ENCODE measurements at regions not wholly inside any gene's neighbourhood (a gene's known extent, or its start where the extent isn't known, plus 50 kb on each side); places are given as distances from the start of the nearest gene placed in this dataset.

DNA sequence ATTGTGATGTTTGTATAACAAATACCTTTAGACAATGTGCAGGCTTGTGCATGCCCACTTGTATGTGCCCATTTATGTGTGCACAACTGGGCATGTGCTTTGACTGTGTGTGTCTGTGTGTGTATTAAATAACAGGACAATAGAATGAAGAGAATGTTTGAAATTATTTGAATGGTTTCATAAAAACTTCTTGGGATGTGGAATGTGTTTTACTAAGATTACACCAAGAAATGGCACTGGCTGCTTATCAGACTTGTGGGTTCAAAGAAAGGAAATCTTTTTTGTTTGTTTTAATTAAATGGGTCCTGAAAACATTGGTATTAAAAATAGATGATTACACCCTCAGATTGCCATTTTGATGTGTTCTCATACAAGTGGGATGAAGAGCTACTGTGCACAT lies 191.6 kb upstream of the CCN2 start:
- H3K9me3 ChIP-seq (ENCODE audit: control insufficient read depth in 1 of 2, insufficient read depth in 1 of 2, low read length in 2 of 2) = no peaks in the 10 kb centered on the region
- no peak overlapping the region for H3K27ac ChIP-seq (ENCODE audit: low read depth in 1 of 2, low read length in 2 of 2)
- H3K27me3 ChIP-seq (ENCODE audit: control insufficient read depth in 1 of 2, insufficient read depth in 2 of 2, low read length in 2 of 2) = no peaks in the 10 kb centered on the region
- DNase-seq (no peak), ATAC-seq (ENCODE audit: poor library complexity) (no peak)
- POLR2A ChIA-PET = no interaction called here
- no peaks in the 10 kb centered on the region for H3K4me1 ChIP-seq (ENCODE audit: insufficient read depth, low read length)
- no peak overlapping the region for H3K4me3 ChIP-seq (ENCODE audit: low read length)
- CTCF ChIA-PET = interaction anchor here (0.9 kb wide), 1 partner anchor 12 kb away, joined by 3 read pairs; no protein-coding TSS in a partner anchor
- no peak overlapping the region for H3K4me3 Mint-ChIP-seq
- no peaks in the 10 kb centered on the region for H3K4me1 Mint-ChIP-seq (ENCODE audit: low read depth)
- H3K27ac Mint-ChIP-seq = no peak overlapping the region
- H3K36me3 Mint-ChIP-seq (ENCODE audit: low read depth) = no peaks in the 10 kb centered on the region
- TF ChIP-seq, protein P1, sequence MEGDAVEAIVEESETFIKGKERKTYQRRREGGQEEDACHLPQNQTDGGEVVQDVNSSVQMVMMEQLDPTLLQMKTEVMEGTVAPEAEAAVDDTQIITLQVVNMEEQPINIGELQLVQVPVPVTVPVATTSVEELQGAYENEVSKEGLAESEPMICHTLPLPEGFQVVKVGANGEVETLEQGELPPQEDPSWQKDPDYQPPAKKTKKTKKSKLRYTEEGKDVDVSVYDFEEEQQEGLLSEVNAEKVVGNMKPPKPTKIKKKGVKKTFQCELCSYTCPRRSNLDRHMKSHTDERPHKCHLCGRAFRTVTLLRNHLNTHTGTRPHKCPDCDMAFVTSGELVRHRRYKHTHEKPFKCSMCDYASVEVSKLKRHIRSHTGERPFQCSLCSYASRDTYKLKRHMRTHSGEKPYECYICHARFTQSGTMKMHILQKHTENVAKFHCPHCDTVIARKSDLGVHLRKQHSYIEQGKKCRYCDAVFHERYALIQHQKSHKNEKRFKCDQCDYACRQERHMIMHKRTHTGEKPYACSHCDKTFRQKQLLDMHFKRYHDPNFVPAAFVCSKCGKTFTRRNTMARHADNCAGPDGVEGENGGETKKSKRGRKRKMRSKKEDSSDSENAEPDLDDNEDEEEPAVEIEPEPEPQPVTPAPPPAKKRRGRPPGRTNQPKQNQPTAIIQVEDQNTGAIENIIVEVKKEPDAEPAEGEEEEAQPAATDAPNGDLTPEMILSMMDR (IDR thresholded peaks at IDR 0.05) = no peak
- intact Hi-C loops (cut with DNase I, micrococcal nuclease) = no loop called here
- no peaks in the 10 kb centered on the region for H3K36me3 ChIP-seq (ENCODE audit: insufficient read depth, low read length)
- H3K9me3 Mint-ChIP-seq = no peaks in the 10 kb centered on the region
- no peaks in the 10 kb centered on the region for H3K27me3 Mint-ChIP-seq

DNA sequence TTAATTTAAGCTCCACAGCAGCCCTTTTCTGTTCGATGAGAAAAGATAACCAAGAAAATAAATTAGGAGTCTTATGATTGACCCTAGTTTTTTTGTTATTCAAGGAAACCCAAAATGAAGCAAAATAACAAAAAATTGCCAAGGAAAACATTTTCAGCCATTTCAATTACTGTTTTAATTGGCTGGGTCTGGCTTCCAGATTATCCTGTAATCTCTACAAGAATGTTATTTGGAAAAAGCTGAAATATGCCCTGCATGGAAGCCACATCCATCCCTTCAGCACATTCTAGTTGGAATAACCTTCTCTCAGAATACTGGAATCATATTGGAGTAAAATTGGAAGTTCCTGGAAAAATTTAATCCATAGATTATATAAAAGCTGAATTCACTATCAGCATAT lies 191.1 kb upstream of the CCN2 start:
- no peaks in the 10 kb centered on the region for H3K4me1 Mint-ChIP-seq (ENCODE audit: low read depth)

DNA sequence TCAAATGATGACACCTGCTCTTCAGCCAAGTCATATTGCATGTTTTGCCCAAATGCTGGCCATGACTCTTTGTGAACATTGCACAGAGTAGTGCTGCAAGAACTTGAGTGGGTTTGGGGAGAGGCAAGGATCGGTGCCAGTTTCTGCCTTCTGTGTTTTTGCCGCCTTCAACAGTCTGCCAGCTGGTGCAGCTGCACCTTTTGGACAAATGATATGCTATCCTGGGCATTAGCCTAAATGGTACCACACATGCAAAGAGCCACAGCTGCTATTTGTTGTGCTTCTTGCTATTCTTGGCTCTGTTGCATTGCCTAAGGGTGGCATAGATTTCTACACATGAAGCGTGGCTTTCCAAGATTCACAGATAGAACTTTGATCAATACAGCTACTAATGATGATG lies 189.0 kb upstream of the CCN2 start:
- Mint-ChIP-seq H3K4me1 (ENCODE audit: low read depth) (no peaks in the 10 kb centered on the region), H3K27ac (no peak overlapping the region), H3K36me3 (ENCODE audit: low read depth) (no peaks in the 10 kb centered on the region), H3K4me3 (no peak overlapping the region), H3K27me3 (no peaks in the 10 kb centered on the region), H3K9me3 (no peaks in the 10 kb centered on the region)
- ChIA-PET CTCF (no interaction called here), POLR2A (no interaction called here)
- ATAC-seq (ENCODE audit: poor library complexity) (no peak), DNase-seq (no peak)
- Histone ChIP-seq H3K9me3 (ENCODE audit: control insufficient read depth in 1 of 2, insufficient read depth in 1 of 2, low read length in 2 of 2) (no peaks in the 10 kb centered on the region), H3K27ac (ENCODE audit: low read depth in 1 of 2, low read length in 2 of 2) (no peak overlapping the region), H3K36me3 (ENCODE audit: insufficient read depth, low read length) (no peaks in the 10 kb centered on the region), H3K27me3 (ENCODE audit: control insufficient read depth in 1 of 2, insufficient read depth in 2 of 2, low read length in 2 of 2) (no peaks in the 10 kb centered on the region), H3K4me1 (ENCODE audit: insufficient read depth, low read length) (no peaks in the 10 kb centered on the region), H3K4me3 (ENCODE audit: low read length) (no peak overlapping the region)
- intact Hi-C loops (cut with DNase I, micrococcal nuclease) = no loop called here
- TF ChIP-seq, protein P1 (IDR thresholded peaks at IDR 0.05) = no peak

More for the DNA sequence above, 191.1 kb upstream of the CCN2 start:
- Mint-ChIP-seq H3K27me3 (no peaks in the 10 kb centered on the region), H3K36me3 (ENCODE audit: low read depth) (no peaks in the 10 kb centered on the region), H3K4me3 (no peak overlapping the region), H3K9me3 (no peaks in the 10 kb centered on the region), H3K27ac (no peak overlapping the region)
- Histone ChIP-seq H3K9me3 (ENCODE audit: control insufficient read depth in 1 of 2, insufficient read depth in 1 of 2, low read length in 2 of 2) (no peaks in the 10 kb centered on the region), H3K36me3 (ENCODE audit: insufficient read depth, low read length) (no peaks in the 10 kb centered on the region), H3K4me3 (ENCODE audit: low read length) (no peak overlapping the region), H3K27ac (ENCODE audit: low read depth in 1 of 2, low read length in 2 of 2) (no peak overlapping the region), H3K4me1 (ENCODE audit: insufficient read depth, low read length) (no peaks in the 10 kb centered on the region), H3K27me3 (ENCODE audit: control insufficient read depth in 1 of 2, insufficient read depth in 2 of 2, low read length in 2 of 2) (no peaks in the 10 kb centered on the region)
- ChIA-PET POLR2A (no interaction called here), CTCF (interaction anchor here (0.9 kb wide), 1 partner anchor 12 kb away, joined by 3 read pairs; no protein-coding TSS in a partner anchor)
- TF ChIP-seq, protein P1 (IDR thresholded peaks at IDR 0.05) = no peak
- ATAC-seq (ENCODE audit: poor library complexity) (no peak), DNase-seq (no peak)
- intact Hi-C loops (cut with DNase I, micrococcal nuclease) = no loop called here
